Left lung (tissue), 4 donors: ENCODE measurements at regions not wholly inside any gene's neighbourhood (a gene's known extent, or its start where the extent isn't known, plus 50 kb on each side); places are given as distances from the start of the nearest gene placed in this dataset.

Experiments used
- ATAC-seq: fragments of 200-7000 bp; cut with Tn5 transposase; one replicate; pipeline ENCODE4 v1.9.1; 2020; ENCODE audit warnings: moderate library complexity
- DNase-seq, 4 donors: peaks; one replicate each; pipeline ENCODE4 v3.0.0-alpha.2; 2013 to 2020
- H3K27ac ChIP-seq, 2 donors: fragments of 200-600 bp; sonication (generic) in 1 of 2; one replicate each; pipeline versions ENCODE4 v1.5.0 to v1.8.0; 2020 to 2021
- H3K27me3 ChIP-seq, 2 donors: fragments of 200-600 bp; sonication (generic) in 1 of 2; one replicate each; pipeline versions ENCODE4 v1.5.0 to v1.8.0; 2020 to 2021
- H3K36me3 ChIP-seq, 2 donors: fragments of 200-600 bp; sonication (generic) in 1 of 2; one replicate each; pipeline versions ENCODE4 v1.5.0 to v1.8.0; 2020 to 2021
- H3K4me1 ChIP-seq, 2 donors: fragments of 200-600 bp; one replicate each; pipeline ENCODE4 v1.8.0; 2021
- H3K4me3 ChIP-seq, 2 donors: fragments of 200-600 bp; sonication (generic) in 1 of 2; one replicate each; pipeline versions ENCODE4 v1.5.0 to v1.8.0; 2020 to 2021; ENCODE audit warnings: mild to moderate bottlenecking in 1 of 2
- H3K9me3 ChIP-seq, 2 donors: fragments of 200-600 bp; sonication (generic) in 1 of 2; one replicate each; pipeline versions ENCODE4 v1.5.0 to v1.8.0; 2020 to 2021
- intact Hi-C, 2 donors: fragments of 100-400 bp; cut with DNase I; formaldehyde crosslinking; loops; one replicate each; pipeline versions ENCODE4 v1.11.2 to v1.14.2; 2022
- TF ChIP-seq, protein P1 (sequence below), 2 donors: fragments of 200-600 bp; sonication (generic) in 1 of 2; IDR thresholded peaks; one replicate each; pipeline versions ENCODE4 v1.5.0 to v1.8.0; 2021; ENCODE audit warnings: antibody characterized with exemption in 2 of 2
- donor health status: DM: no; HTN: yes; CAD: no.
- donor health status: DM: no; HTN: no; CAD: no.

DNA sequence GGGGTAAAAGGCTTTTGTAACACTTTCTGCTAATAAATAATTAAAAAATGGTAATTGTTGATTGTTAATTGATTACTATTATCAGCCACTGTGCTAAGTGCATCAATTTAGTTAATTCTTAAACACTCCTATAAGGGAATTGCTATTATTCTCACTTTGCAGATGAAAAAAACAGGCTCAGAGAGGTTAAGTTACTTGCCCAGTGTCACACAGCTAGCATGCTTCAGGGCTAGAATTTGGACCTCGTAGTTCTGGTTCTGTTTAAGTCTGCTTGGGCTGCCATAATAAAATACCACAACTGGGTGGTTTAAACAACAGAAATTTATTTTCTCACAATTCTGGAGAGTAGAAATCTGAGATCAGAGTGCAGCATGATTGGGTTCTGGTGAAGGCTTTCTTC is 164.8 kb upstream of the TBX18 start:
- no peak overlapping the region for H3K27ac ChIP-seq
- H3K27me3 ChIP-seq, result no peaks in the 10 kb centered on the region
- no peaks in the 10 kb centered on the region for H3K4me1 ChIP-seq
- no peak overlapping the region for H3K4me3 ChIP-seq
- no peak for ATAC-seq
- H3K36me3 ChIP-seq, result no peaks in the 10 kb centered on the region
- no peak for DNase-seq
- no peaks in the 10 kb centered on the region for H3K9me3 ChIP-seq
- TF ChIP-seq, protein P1, sequence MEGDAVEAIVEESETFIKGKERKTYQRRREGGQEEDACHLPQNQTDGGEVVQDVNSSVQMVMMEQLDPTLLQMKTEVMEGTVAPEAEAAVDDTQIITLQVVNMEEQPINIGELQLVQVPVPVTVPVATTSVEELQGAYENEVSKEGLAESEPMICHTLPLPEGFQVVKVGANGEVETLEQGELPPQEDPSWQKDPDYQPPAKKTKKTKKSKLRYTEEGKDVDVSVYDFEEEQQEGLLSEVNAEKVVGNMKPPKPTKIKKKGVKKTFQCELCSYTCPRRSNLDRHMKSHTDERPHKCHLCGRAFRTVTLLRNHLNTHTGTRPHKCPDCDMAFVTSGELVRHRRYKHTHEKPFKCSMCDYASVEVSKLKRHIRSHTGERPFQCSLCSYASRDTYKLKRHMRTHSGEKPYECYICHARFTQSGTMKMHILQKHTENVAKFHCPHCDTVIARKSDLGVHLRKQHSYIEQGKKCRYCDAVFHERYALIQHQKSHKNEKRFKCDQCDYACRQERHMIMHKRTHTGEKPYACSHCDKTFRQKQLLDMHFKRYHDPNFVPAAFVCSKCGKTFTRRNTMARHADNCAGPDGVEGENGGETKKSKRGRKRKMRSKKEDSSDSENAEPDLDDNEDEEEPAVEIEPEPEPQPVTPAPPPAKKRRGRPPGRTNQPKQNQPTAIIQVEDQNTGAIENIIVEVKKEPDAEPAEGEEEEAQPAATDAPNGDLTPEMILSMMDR (IDR thresholded peaks at IDR 0.05), result no peak
- intact Hi-C loops, result no loop called here

GRCh38 chr6:84927551-84927950 is 163.2 kb upstream of the TBX18 start:
- no peaks in the 10 kb centered on the region for H3K4me1 ChIP-seq
- TF ChIP-seq, protein P1 (IDR thresholded peaks at IDR 0.05), result no peak
- no peaks in the 10 kb centered on the region for H3K9me3 ChIP-seq
- H3K4me3 ChIP-seq, result no peak overlapping the region
- H3K36me3 ChIP-seq, result no peaks in the 10 kb centered on the region
- DNase-seq, result no peak
- no peak overlapping the region for H3K27ac ChIP-seq
- no peaks in the 10 kb centered on the region for H3K27me3 ChIP-seq
- no peak for ATAC-seq
- intact Hi-C loops, result no loop called here

DNA sequence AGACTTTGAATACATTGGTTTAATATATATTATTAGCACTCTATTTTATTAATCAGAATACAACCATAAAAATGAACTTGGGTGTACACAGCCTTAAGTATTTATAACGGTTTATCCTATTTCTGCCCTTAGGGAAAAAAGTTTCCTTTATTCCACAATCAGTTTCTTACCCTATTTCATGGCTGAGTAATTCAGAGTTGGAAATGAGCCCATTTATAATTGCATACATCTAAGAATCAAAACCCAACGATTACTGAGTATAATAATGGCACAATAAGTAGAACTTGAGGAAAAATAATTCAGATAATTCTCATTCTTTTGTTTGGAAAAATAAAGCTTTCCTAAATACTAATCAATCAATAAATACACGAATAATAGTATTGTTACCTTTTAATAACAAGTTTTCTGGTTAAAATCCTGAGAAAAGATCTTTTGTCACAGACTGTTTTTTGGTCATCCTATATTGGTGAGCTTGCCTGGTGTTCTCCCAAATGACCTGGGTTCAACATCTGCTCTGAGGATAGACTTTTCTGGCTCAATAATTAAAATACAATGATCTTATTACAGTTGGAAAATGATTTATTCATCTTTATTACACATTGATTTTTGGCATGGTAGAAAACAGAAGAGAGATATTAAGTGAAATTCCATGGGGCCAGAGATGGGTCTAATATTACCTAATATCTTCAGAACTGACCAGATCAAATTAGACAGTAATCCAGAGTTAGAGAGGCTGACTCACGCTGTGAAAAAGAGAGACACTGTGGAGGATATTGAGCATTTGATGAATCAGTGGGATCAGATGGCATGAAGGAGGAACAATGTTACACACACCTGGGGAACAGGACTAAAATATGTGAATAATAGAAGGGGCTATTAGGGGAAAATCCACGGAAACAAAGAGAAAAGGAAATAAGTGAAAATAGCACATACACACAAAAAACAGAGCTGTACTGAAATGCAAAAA is 162.1 kb upstream of the TBX18 start:
- ATAC-seq, result no peak
- TF ChIP-seq, protein P1 (IDR thresholded peaks at IDR 0.05), result no peak
- no peaks in the 10 kb centered on the region for H3K9me3 ChIP-seq
- H3K36me3 ChIP-seq, result no peaks in the 10 kb centered on the region
- no peak for DNase-seq
- H3K27ac ChIP-seq, result no peak overlapping the region
- no peak overlapping the region for H3K4me3 ChIP-seq
- H3K4me1 ChIP-seq, result no peaks in the 10 kb centered on the region
- no peaks in the 10 kb centered on the region for H3K27me3 ChIP-seq
- intact Hi-C loops, result no loop called here

- Histone ChIP-seq H3K9me3 (no peaks in the 10 kb centered on the region), H3K27ac (no peak overlapping the region), H3K4me1 (no peaks in the 10 kb centered on the region), H3K4me3 (no peak overlapping the region), H3K36me3 (no peaks in the 10 kb centered on the region), H3K27me3 (no peaks in the 10 kb centered on the region)
- ATAC-seq (peak; percentile 69), DNase-seq (no peak)
- intact Hi-C loops, result no loop called here
- TF ChIP-seq, protein P1 (IDR thresholded peaks at IDR 0.05), result no peak
Observed at GRCh38 chr6:84921891-84922290, 157.5 kb upstream of the TBX18 start.

- no peak for ATAC-seq
- no peak overlapping the region for H3K27ac ChIP-seq
- no peaks in the 10 kb centered on the region for H3K27me3 ChIP-seq
- no peak for DNase-seq
- intact Hi-C loops, result no loop called here
- no peak overlapping the region for H3K4me3 ChIP-seq
- no peaks in the 10 kb centered on the region for H3K36me3 ChIP-seq
- TF ChIP-seq, protein P1 (IDR thresholded peaks at IDR 0.05), result no peak
- H3K9me3 ChIP-seq, result no peaks in the 10 kb centered on the region
- H3K4me1 ChIP-seq, result no peaks in the 10 kb centered on the region
Observed at GRCh38 chr6:84920021-84920420, 155.6 kb upstream of the TBX18 start.
